HG03039 (cell line): ENCODE measurements at regions not wholly inside any gene's neighbourhood (a gene's known extent, or its start where the extent isn't known, plus 50 kb on each side); places are given as distances from the start of the nearest gene placed in this dataset.
A peak's percentile ranks its signal among the peaks of the same experiment; 100 is the strongest.

Source experiments
- ATAC-seq: cut with Tn5 transposase; IDR thresholded peaks from one replicate; pipeline ENCODE4 v1.9.1; 2021; ENCODE audit warnings: mild to moderate bottlenecking, moderate library complexity; ENCODE audit not compliant: unreplicated experiment

DNA sequence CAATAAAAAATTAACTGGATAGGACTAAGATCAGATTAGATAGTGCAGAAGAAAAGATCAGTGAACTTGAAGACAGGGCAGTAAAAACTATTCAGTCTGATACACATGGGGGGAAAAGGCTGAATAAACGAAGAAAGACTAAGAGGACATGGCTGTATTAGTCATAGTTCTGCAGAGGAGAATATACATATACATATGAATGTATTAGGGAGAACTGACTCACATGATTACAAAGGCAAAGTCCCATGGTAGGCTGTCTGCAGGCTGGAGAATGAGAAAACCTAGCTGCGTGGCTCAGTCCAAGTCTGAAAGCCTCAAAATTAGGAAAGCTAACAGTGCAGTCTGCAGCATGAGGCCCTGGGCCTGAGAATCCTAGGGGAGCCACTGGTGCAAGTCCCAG, 98.2 kb upstream of the GNAO1 start:
- no peak for ATAC-seq

GRCh38 chr16:56090076-56090475, 101.2 kb upstream of the GNAO1 start:
- ATAC-seq, result no peak

DNA sequence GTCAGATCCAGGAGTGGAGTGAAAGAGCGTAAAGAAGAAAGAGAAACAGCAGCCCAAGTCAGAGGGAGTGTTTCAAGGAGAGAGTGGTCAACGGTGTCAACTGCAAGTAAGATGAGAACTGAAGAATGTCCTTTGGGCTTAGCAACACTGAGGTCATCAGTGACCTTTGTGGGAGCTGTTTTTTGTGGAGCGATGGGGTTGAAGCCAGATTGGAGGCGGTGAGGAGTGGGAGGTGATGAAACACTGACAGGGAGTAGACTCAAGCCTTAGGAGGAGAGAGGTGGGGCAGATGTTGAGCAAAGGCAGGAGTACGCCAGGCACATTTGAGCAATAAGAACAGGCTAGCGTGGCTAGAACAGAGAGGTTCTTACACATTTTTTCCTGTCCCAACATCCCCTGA, 103.7 kb upstream of the GNAO1 start:
- no peak for ATAC-seq

DNA sequence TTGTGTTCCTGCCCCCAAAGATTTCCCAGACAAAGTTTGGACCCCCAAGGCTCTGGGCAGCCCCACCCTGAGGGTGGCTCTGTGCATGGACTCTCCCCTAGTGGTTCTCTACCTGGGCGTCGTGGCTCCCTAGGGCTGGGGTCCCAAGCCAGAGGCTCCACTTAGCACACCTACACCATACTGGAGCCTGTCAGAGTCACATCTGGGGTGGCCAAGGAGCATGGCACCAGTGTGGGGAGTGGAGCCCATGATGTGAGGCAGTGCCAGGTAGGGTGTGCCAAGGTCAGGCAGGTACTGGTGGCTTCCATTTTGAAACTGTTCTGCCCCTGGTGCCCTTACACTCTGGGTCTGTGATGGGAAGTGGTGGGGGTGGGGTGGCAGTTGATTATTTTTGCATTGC, 109.9 kb upstream of the GNAO1 start:
- no peak for ATAC-seq

DNA sequence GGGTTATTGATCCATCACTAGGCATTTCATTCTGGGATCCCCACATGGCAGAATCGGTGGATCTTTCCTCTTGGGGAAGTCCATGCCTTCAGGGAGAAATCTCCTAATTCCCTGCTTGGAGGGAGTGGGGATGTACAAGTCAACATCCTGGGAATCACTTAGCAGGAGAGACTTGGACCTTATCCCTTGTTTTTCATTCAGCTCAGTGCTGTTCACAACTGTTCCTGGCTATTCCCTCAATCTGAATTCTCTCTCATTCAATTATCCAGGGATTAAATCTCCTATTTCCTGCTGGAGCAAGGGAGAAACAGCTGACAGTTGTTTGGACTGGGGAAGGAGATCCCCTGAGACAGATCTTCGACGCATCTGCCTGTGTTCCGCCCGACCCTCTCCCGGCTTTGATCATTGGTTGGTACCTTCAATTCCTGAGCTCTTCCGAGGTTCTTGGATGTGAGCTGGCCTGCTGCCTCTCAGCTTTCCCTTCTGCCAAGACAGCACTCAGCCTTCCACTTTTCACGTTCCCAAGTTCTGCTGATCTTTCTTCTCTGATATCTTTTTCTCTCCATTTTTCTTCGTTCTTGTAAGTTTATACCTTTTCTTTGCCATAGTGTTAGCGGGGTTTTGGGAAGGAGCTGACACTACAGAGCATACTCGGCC, 115.4 kb upstream of the GNAO1 start:
- no peak for ATAC-seq

GRCh38 chr16:56073508-56073907, 117.8 kb upstream of the GNAO1 start:
- no peak for ATAC-seq

- no peak for ATAC-seq
These were observed 119.2 kb upstream of the GNAO1 start for GRCh38 chr16:56072096-56072495.

GRCh38 chr16:56068816-56069215, 122.5 kb upstream of the GNAO1 start:
- no peak for ATAC-seq

DNA sequence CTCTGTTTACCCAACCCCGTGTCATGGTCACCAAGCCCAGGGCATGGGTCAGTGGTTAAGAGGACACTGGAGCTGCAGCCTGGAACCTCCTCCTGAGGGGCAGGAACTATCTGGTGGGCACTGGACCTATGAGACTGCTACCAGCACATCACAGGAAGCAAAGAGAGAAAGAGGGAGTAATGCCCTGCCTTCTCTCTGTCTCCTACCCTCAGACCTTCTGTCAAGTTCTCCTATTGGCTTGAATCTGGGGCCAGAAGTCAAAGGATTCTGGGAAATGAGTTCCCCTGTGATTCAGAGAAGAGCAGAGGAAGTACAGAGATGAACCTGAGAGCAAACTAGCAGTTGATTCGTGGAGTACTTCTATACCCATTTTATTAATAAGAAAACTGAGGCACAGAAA, 123.0 kb upstream of the GNAO1 start:
- ATAC-seq, result no peak

DNA sequence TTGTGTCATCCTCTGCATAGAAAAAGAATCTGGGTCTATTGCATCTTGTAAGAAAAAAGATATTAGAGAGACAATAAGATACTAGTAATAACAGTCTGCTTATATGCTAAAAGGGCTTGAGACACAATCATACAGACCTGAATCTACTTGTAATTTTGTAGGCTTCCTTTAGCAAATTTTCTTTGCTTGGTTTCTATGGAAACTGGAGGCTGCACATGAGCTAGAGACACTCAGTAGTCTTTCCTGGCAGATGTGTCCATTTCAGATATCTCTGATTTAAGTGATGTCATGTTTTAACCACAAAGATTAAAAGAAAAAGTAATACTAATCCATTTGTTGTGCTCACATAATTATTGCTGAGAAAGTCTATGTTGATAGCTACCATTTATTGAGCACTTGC, 123.9 kb upstream of the GNAO1 start:
- ATAC-seq, result no peak

DNA sequence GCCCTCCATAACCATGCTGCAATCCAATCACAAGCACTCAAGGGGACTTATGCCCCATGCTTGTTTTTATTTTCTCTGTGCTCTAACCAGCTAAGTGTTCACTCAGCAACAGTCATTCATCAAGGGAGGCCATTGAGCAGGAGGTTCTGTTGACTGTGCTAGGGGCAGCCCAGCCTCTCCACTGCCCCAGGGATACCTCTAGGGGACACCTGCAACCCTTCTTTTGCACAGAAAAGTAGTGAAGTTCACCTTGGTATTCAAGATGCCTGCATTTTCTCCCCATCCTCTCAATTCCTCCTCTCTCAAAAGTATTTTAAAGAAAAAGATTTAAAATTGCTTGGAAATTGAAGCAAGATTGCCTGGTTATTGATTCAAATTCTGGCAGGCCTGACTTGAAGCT, 124.7 kb upstream of the GNAO1 start:
- ATAC-seq, result no peak

DNA sequence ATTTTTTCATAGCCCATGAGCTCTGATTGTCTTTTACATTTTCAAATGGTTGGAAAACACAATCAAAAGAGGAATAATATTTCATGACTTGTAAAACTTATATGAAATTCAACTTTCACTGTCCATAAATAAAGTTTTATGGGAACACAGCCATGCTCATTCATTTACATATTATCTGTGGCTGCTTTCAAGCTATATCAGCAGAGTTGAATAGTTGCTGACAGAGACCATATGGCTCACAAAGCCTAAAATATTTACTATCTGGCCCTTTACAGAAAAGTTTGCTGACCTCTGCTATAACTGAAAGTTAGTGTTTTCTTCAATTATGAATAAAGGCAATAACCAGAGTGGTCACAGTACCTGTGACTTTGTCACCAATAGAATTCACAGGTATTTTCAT, 128.2 kb upstream of the GNAO1 start:
- ATAC-seq, result no peak

DNA sequence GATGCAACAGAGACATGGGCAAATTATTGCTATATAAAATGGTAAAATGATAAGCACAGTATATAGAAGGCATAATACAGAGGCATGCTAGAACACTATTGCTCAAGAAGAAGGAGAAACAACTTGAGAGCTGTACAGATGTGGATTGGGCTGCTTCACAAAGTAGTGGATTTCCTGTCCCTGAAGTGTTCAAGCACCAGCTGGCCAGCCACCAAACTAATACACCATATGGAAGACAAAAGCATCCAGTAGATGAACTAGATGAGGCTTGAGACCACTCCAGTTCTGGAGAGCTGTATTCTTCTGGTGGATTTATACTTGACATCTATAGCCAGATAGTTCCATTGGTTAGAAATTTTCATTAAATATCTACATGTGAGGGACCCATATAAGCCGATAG, 134.1 kb upstream of the GNAO1 start:
- no peak for ATAC-seq

- ATAC-seq, result no peak
These were observed 140.4 kb upstream of the GNAO1 start for GRCh38 chr16:56050916-56051315.

GRCh38 chr16:56048425-56049105, 142.7 kb upstream of the GNAO1 start:
- peak; percentile 81 for ATAC-seq

DNA sequence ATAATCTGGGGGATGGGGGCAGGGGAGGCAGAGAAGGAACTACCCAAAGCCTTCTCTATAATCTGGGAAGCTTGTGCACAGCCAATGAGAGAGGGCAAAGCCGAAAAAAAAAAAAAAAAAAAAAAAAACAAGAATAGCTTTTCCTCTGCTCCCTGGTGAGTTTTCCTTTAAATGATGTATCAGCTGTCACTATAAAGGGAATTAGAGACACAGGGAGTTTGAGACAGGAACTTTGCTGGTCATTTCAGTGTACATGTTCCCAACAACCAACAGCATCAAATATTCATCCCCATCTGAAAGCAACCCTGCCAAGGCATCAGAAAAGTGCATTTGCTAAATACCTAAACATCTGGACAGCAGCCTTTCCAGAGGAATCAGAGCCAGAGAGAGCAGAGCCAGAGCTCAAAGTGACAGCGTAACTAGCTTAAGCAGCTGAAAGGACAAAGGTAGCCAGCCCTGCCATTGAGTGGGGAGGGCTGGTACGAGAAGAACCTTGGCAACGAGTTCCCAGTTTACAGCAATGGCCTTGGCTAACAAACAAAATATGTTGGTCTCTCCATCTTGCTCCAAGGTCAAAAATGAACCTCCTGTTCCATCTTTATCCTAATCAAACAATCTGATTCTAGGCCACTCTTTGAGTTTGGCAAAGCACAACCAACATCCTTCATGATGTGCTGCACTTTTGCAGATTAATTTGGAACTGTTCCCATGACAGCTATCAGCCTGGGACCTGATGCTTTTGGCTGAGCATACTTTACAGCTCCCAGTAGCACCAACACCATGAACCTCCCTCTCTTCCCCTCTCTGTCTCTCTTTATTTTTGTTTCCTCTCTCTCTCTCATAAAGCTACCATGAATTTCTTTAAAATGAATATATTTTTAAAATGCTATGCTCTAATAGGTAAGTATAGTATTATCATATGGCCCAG, 143.7 kb upstream of the GNAO1 start:
- no peak for ATAC-seq

- ATAC-seq, result no peak
These were observed 148.9 kb upstream of the GNAO1 start for GRCh38 chr16:56042416-56042815.

GRCh38 chr16:56041556-56042140, 149.6 kb upstream of the GNAO1 start:
- no peak for ATAC-seq

- no peak for ATAC-seq
These were observed 152.7 kb upstream of the GNAO1 start for GRCh38 chr16:56038564-56039098.

GRCh38 chr16:56032072-56032471, 156.9 kb upstream of the CES5A start:
- no peak for ATAC-seq

DNA sequence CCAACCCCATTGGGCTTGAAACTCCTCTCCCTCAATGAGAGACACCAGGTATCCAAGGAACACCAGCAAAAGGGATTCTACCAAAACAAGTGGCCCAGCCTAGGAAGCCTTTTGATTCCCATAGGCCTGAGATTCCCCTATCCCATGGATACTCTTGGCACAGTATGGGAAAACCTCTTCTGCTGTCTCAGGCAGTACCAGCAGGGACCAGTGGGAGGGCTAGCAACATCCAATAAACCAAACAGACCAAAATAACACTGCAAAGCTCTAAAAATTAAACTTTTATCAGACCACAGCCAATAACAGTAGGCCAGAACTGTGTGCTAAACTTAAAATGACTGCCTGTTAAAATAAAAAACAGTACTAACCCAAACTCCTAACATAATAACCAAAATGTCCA, 153.9 kb upstream of the CES5A start:
- ATAC-seq, result no peak
